Neural cell (in vitro differentiated cells): ENCODE measurements at regions not wholly inside any gene's neighbourhood (a gene's known extent, or its start where the extent isn't known, plus 50 kb on each side); places are given as distances from the start of the nearest gene placed in this dataset.

Experiments used
- CTCF ChIP-seq: fragments of 450-650 bp; IDR thresholded peaks from 2 replicates; pipeline ENCODE4 v1.5.1; 2014; ENCODE audit warnings: antibody characterized with exemption, mild to moderate bottlenecking, moderate library complexity; ENCODE audit not compliant: poor library complexity, severe bottlenecking
- EP300 ChIP-seq: fragments of 450-650 bp; conservative IDR thresholded peaks from 2 replicates; pipeline ENCODE4 v1.6.1; 2014; ENCODE audit warnings: antibody characterized with exemption, mild to moderate bottlenecking, moderate library complexity; ENCODE audit not compliant: poor library complexity, severe bottlenecking
- EZH2 ChIP-seq: fragments of 200-600, 300-800 bp; shearing (Covaris generic), sonication (generic); IDR thresholded peaks from 2 replicates; pipeline ENCODE4 v1.6.1; 2014; ENCODE audit warnings: antibody characterized with exemption, low read length, borderline replicate concordance, mild to moderate bottlenecking; ENCODE audit not compliant: insufficient read depth, poor library complexity, severe bottlenecking
- MXI1 ChIP-seq: fragments of 450-650 bp; conservative IDR thresholded peaks from 2 replicates; pipeline ENCODE4 v1.6.1; 2014; ENCODE audit warnings: antibody characterized with exemption, mild to moderate bottlenecking; ENCODE audit not compliant: poor library complexity, severe bottlenecking
- SMC3 ChIP-seq: fragments of 450-650 bp; conservative IDR thresholded peaks from 2 replicates; pipeline ENCODE4 v1.6.1; 2014; ENCODE audit warnings: antibody characterized with exemption, mild to moderate bottlenecking, moderate library complexity; ENCODE audit not compliant: poor library complexity
- TAF1 ChIP-seq: IDR thresholded peaks from 2 replicates; pipeline ENCODE4 v1.6.1; 2012; ENCODE audit warnings: low read depth
- TF ChIP-seq, protein P1 (sequence below): IDR thresholded peaks from 2 replicates; pipeline ENCODE4 v1.6.1; 2012; ENCODE audit warnings: borderline replicate concordance

- no peak for TF ChIP-seq SMC3
- TF ChIP-seq EP300, result no peak
- TF ChIP-seq CTCF, result no peak
- TF ChIP-seq, protein P1, sequence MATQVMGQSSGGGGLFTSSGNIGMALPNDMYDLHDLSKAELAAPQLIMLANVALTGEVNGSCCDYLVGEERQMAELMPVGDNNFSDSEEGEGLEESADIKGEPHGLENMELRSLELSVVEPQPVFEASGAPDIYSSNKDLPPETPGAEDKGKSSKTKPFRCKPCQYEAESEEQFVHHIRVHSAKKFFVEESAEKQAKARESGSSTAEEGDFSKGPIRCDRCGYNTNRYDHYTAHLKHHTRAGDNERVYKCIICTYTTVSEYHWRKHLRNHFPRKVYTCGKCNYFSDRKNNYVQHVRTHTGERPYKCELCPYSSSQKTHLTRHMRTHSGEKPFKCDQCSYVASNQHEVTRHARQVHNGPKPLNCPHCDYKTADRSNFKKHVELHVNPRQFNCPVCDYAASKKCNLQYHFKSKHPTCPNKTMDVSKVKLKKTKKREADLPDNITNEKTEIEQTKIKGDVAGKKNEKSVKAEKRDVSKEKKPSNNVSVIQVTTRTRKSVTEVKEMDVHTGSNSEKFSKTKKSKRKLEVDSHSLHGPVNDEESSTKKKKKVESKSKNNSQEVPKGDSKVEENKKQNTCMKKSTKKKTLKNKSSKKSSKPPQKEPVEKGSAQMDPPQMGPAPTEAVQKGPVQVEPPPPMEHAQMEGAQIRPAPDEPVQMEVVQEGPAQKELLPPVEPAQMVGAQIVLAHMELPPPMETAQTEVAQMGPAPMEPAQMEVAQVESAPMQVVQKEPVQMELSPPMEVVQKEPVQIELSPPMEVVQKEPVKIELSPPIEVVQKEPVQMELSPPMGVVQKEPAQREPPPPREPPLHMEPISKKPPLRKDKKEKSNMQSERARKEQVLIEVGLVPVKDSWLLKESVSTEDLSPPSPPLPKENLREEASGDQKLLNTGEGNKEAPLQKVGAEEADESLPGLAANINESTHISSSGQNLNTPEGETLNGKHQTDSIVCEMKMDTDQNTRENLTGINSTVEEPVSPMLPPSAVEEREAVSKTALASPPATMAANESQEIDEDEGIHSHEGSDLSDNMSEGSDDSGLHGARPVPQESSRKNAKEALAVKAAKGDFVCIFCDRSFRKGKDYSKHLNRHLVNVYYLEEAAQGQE, result no peak
- no peak for TF ChIP-seq MXI1
- TF ChIP-seq TAF1, result no peak
- TF ChIP-seq EZH2, result no peak
These were observed 93.0 kb downstream of the SLC25A47 start for GRCh38 chr14:100416081-100416680.
